ENCODE measurements at regions not wholly inside any gene's neighbourhood (a gene's known extent, or its start where the extent isn't known, plus 50 kb on each side); places are given as distances from the start of the nearest gene placed in this dataset.

DNA sequence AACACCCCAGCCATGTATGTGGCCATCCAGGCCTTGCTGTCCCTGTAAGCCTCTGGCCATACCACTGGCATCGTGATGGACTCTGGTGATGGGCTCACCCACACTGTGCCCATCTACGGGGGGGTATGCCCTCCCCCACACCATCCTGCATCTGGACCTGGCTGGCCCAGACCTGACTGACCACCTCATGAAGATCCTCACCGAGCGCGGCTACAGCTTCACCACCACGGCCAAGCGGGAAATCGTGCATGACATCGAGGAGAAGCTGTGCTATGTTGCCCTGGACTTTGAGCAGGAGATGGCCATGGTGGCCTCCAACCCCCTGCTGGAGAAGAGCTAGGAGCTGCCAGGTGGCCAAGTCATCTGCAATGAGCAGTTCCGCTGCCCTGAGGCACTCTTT is 80.4 kb upstream of the ZCCHC2 start:
- no peak for TF ChIP-seq POLR2A (IDR thresholded peaks at IDR 0.05)
- TF ChIP-seq, protein P1, sequence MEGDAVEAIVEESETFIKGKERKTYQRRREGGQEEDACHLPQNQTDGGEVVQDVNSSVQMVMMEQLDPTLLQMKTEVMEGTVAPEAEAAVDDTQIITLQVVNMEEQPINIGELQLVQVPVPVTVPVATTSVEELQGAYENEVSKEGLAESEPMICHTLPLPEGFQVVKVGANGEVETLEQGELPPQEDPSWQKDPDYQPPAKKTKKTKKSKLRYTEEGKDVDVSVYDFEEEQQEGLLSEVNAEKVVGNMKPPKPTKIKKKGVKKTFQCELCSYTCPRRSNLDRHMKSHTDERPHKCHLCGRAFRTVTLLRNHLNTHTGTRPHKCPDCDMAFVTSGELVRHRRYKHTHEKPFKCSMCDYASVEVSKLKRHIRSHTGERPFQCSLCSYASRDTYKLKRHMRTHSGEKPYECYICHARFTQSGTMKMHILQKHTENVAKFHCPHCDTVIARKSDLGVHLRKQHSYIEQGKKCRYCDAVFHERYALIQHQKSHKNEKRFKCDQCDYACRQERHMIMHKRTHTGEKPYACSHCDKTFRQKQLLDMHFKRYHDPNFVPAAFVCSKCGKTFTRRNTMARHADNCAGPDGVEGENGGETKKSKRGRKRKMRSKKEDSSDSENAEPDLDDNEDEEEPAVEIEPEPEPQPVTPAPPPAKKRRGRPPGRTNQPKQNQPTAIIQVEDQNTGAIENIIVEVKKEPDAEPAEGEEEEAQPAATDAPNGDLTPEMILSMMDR (IDR thresholded peaks at IDR 0.05) = no peak
- peaks cover 9 to 12% (median 11%) of the 10 kb centered on the region in 3 donors for H3K4me1 ChIP-seq
- intact Hi-C loops (cut with DNase I) = no loop called here

DNA sequence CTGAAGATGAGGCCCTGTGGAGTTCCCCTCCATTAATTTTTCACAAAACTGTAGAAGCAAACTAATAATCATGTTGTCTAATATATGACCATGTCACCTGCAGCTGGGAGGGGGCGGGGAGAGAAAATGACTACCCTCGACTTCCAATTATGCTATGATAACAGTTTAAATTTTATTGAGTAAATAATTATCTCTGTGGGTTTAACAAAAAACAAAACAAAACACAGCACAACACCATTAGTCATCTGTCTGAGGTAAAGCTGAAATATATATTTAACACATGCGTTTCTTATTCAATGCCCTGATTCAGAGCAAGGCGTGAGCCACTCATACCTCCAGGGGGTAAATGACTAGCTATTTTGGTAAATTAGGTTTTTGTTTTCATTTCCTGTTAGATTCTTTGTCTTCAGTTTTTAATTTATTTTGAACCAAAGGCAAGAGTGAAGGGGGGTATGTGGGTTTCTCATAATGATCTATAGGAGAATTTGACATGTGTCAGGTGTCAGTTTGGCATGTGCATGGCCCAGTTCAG is 77.4 kb upstream of the ZCCHC2 start:
- Histone ChIP-seq H3K27me3 (peaks cover 0 to 30% (median 0%) of the 10 kb centered on the region in 4 donors), H3K36me3 (no peaks in the 10 kb centered on the region), H3K4me1 (peaks cover 0 to 2% (median under 1%) of the 10 kb centered on the region in 3 donors), H3K9me3 (no peaks in the 10 kb centered on the region), H3K4me3 (no peak overlapping the region), H3K27ac (no peak overlapping the region)
- DNase-seq = no peak
- no peak for TF ChIP-seq POLR2A (IDR thresholded peaks at IDR 0.05)
- TF ChIP-seq, protein P1 (IDR thresholded peaks at IDR 0.05) = no peak
- intact Hi-C loops (cut with DNase I) = no loop called here
- WGBS, 2 donors = 47 to 52% methylated on average over 4 of the region's 4 CpGs

More for the DNA sequence above, 80.4 kb upstream of the ZCCHC2 start:
- Histone ChIP-seq H3K27me3 (peaks cover 0 to 36% (median 0%) of the 10 kb centered on the region in 4 donors), H3K27ac (no peak overlapping the region), H3K36me3 (no peaks in the 10 kb centered on the region), H3K4me3 (no peak overlapping the region), H3K9me3 (no peaks in the 10 kb centered on the region)
- DNase-seq = no peak
- WGBS, 2 donors = 86 to 100% methylated on average over 1 to 7 of the region's 10 CpGs

DNA sequence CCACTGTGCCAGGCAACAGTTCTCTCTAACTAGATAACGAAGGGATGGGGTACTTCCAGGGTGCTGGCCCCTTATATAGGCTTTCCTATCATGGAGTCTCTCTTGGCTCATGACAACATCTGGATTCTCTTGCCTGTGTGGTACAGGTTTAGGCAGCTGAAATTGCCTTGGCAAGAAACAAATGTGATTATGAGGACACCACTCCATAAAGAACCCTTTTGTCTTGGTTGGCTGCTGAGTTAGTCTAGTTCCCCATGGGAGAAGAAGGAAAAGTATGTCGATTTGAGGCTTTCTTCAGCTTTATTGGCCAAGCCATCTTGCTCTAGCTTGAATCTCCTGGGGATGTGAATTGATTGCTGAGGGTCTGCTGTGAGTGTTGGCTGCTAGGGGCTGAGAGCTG is 76.3 kb upstream of the ZCCHC2 start:
- no peak for DNase-seq
- no peak overlapping the region for H3K27ac ChIP-seq
- intact Hi-C loops (cut with DNase I) = no loop called here
- H3K4me3 ChIP-seq = no peak overlapping the region
- no peak for TF ChIP-seq POLR2A (IDR thresholded peaks at IDR 0.05)
- TF ChIP-seq, protein P1 (IDR thresholded peaks at IDR 0.05) = no peak
- WGBS, 2 donors = 44 to 55% methylated on average over 2 of the region's 2 CpGs
- H3K27me3 ChIP-seq = peaks cover 0 to 25% (median 0%) of the 10 kb centered on the region in 4 donors
- no peaks in the 10 kb centered on the region for H3K9me3 ChIP-seq
- peaks cover 7 to 12% (median 11%) of the 10 kb centered on the region in 3 donors for H3K4me1 ChIP-seq
- no peaks in the 10 kb centered on the region for H3K36me3 ChIP-seq

DNA sequence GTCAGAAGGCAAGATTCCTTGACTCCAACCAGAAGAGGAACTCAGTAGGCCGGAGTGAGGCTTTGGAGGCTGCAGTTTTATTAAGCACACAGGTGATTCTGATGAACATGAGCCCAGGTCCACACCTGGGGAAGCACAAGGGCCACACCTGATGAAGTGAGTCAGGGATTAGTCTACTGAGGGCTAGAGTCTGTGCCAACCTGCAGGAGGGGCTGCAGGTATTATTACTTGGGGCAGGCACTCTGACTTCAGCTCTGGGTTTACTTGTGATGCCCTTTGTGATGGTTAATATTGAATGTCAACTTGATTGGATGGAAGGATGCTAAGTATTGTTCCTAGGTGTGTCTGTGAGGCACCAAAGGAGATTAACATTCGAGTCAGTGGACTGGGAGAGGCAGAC is 75.2 kb upstream of the ZCCHC2 start:
- Histone ChIP-seq H3K4me1 (peaks cover 7 to 18% (median 12%) of the 10 kb centered on the region in 3 donors), H3K9me3 (no peaks in the 10 kb centered on the region), H3K36me3 (no peaks in the 10 kb centered on the region), H3K4me3 (no peak overlapping the region), H3K27ac (no peak overlapping the region), H3K27me3 (peaks cover 0 to 20% (median 0%) of the 10 kb centered on the region in 4 donors)
- no peak for DNase-seq
- intact Hi-C loops (cut with DNase I) = no loop called here
- WGBS, 2 donors = 54 to 76% methylated on average over 2 of the region's 2 CpGs
- TF ChIP-seq, protein P1 (IDR thresholded peaks at IDR 0.05) = no peak
- TF ChIP-seq POLR2A (IDR thresholded peaks at IDR 0.05) = no peak

DNA sequence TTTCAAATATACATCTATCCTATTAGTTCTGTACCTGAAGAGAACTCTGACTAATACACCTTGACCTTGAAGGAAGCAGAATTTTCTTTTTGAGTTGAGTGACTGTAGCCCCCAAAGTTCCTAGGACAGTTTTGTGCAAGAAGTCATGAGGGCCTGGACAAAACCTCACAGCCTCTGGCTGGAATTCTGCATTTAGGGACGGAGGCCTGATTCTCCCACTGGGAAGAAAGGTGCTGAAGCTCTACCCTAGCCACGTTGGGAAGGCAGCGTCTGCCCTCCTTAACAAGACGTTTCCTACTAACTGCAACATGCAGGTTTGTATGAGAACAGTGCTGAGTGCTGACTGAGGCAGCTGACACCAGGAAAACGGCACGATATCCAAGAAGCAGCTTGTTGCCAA is 74.4 kb upstream of the ZCCHC2 start:
- TF ChIP-seq, protein P1 (IDR thresholded peaks at IDR 0.05) = no peak
- TF ChIP-seq POLR2A (IDR thresholded peaks at IDR 0.05) = no peak
- DNase-seq = no peak
- no peak overlapping the region for H3K4me3 ChIP-seq
- peaks cover 0 to 20% (median 0%) of the 10 kb centered on the region in 4 donors for H3K27me3 ChIP-seq
- intact Hi-C loops (cut with DNase I) = no loop called here
- no peak overlapping the region for H3K27ac ChIP-seq
- H3K4me1 ChIP-seq = peaks cover 7 to 18% (median 12%) of the 10 kb centered on the region in 3 donors
- no peaks in the 10 kb centered on the region for H3K36me3 ChIP-seq
- WGBS, 2 donors = 66 to 68% methylated on average over 5 to 6 of the region's 6 CpGs
- no peaks in the 10 kb centered on the region for H3K9me3 ChIP-seq
